DMS53 treated with DMSO at 0.1 percent for 48 hours (cell line): ENCODE measurements at regions not wholly inside any gene's neighbourhood (a gene's known extent, or its start where the extent isn't known, plus 50 kb on each side); places are given as distances from the start of the nearest gene placed in this dataset.

Source experiments
- DNase-seq: peaks from one replicate; lab custom pipeline; 2025; ENCODE audit not compliant: unreplicated experiment; lab: John Stamatoyannopoulos, UW

DNA sequence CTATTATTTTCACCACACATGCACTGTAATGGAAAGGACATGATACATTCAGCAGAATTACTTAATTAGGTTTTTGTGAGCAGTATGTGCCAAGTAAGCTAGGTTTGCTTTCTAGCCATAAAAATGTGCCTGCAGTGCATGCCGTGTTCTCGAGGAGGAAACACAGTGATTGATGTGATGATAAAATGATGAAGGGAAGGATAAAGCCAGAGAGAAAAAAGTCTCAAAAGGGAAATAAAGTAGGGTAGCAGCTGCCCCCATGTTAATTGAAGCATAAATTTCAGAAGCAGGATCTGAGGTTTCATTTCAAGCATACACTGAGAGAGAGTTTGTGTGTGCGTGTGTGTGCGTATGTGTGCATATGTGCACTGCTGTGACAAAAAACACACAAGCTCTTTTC is 714.2 kb upstream of the C9orf72 start:
- DNase-seq: no peak

DNA sequence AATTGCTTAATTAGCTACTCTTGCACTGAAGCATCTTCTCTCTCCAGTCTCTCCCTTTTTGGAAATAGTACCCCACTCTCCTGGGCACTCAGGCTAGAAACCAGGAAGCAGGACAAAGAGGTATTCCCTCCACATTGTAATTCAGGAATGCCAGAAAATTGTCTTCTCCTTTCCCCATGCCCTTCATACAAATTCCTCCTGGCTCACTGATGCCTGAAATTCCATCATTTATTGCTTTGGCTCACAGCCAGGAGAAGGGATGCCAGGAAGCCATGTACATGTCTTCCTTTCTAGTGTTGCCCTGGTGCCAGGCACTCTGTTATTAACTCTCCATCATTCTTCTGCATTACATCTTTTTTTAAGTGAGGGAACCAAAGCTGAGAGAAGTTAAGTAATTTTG is 716.5 kb upstream of the C9orf72 start:
- no peak for DNase-seq

DNA sequence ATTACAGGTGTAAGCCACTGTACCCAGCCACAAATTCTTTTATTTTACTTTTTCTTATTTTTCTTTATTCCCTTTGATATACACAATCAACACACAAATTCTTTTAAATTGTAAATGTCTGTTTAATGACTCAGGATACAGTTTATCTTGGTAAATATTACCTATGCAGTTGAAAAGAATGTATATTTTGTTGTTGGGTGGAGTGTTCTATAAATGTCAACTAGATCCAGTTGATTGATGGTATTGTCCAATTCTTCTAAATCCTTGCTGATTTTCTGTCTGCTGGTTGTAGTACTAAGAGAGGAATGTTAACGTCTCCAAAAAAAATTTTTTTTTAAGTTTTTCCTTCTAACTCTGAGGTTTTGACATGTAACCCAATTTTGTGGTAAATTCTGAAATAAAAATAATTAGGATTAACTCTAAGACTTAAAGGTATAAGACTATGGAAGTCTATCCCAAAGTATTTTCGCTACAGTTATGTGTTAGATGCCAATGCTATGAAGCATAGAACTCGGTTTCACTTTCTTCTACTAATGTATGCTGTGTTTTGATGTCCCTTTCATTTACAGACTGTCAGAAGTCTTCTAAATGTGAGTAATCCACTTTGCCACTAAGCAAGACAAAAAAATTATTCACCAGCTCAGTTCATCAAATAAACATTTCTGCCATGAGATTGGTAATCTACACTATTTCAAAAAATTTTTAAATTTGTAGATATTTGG is 720.2 kb upstream of the C9orf72 start:
- no peak for DNase-seq

DNA sequence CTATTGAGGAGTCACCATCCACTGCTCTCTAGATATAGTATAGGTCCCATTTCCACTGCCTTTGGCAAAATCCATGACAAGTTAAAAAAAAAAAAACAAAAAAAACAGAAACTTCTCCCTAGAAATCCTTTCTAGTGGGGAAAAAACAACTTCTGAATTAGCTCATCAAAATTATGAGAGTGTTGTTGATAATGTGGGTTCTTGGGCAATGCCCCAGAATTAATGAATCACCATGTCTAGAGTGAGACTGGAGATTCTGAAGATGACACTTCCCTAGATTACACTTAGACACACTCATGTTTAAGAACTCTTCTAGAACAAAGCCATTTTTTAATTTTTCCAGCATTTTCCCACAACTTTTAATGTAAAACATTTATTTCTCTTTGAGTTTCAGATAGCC is 728.0 kb upstream of the C9orf72 start:
- no peak for DNase-seq

DNA sequence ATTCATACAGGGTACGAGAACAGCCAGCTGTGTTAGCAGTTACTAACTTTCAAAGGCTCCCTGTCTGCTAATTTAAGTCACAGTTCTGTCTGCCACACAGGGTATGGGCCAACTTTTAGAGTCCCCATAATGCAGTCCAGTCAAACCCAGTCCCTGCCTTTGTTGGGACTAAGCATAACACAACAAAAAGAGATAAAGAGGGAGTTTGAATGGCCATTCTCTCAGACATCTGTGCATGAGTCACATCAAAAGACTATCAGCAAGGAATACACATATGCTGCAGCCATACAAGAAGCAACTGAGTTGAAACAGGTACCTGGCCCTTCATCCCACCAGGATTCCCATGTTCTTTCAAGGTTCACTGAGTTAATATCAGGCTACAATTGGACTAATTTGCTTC is 744.5 kb upstream of the C9orf72 start:
- DNase-seq: no peak

DNA sequence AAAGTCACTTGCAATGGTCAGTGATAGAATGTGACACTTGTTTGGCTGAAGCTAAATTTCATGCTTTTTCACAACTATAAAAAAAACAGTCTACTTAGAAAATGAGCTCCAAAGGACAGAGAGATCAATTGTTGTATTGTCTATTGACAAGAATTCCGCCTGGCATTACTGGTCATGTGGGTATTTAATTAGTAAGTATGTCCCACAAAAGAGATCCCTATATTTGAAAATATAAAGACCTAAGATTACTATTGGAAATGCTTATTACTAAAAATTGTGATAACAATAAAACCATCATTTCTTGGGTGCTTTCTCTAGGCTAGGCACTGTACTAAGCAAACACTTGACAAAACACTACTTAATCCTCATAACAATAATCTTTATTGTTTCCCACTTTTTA is 745.2 kb upstream of the C9orf72 start:
- DNase-seq: no peak

DNA sequence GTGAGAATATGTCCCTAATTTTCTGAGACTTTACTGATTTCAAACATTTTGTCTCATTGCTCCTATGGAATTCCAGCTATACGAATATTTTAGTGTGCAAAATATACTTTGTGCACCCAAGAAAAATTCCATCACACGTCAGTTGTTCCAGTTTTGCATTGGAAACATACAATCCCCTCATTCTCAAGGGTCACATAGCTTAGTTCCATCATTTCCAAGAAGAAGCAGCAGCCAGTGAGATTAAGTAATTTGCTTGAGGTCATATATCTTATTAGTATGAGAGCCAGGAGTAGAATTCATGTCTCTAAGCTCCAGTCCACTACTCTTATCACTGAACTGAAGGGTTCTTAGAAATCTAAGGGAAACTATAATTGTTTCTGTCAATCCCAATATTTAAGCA is 746.7 kb upstream of the C9orf72 start:
- DNase-seq: no peak

DNA sequence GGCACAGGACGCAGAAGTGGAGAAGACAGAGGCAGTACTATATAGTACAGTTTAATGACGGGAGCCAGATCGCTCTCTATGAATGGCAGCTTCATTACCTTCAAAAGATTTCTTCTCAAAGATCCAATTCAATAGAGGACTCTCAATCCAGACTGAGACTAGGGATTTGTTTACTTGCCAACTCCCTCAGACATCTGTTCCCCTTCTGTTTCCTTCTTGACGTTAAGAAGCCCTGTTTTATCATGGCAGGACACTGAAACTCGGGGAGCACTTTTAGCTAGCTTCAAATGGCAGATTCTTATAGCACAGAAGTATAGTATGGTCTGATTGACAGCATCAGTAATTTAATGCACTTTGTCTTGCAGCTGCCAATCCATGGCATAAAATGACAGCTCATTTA is 747.3 kb upstream of the C9orf72 start:
- DNase-seq: no peak

DNA sequence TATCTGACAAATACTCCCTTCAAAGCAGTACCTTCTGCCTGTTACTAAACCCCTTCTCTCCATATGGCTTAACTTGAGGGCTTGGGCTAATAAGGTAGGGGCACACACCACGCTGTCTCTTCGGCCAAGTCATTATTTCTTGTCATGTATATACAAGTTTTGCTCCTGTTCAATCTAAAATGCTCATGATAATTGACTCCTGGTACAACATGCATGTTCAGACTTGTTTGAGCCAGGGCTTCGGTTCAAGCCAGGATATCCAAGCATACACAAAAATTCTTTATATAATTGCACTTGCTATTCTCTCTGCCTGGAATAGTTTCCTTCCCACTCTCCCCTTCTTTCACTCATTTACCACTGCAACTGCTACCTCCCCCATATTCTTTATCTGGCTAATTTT is 756.0 kb upstream of the C9orf72 start:
- DNase-seq: no peak

DNA sequence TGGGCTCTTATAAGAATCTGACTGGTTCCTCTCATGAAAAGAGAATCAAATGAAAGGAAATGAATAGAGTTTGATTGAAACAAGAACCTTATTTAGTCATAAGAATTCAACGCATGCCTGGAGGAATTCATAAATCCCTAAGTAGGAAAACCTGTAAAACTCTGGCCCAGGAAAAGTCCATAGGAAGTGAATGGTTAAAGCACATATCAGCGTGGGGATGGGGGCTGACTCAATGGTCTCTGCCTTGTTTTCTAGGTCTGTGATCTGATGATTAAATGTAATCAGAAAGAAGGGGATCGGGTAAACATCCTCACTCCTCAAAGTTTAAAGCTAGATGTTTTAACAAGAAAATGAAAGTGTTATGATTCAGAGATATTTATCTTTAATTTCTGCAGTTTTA is 759.4 kb upstream of the C9orf72 start:
- no peak for DNase-seq

DNA sequence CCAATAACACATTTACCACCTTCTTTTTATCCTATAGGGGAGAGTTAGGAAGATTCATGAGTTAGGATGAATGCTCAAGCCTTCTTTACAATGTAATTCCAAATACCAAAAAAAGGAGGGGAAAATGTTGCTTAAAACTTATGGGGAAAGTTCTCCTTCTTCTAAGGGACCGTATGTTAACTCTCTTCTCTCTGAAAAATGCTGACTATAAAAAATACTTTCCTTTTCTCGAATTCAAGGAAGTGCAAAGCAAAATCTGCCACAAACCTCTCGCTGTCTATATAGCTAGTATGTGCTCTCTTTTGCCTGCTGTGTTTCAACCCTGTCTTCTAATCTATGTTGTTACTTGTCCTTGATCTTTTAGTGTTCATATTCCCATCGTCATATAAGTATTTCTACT is 768.6 kb upstream of the C9orf72 start:
- no peak for DNase-seq

DNA sequence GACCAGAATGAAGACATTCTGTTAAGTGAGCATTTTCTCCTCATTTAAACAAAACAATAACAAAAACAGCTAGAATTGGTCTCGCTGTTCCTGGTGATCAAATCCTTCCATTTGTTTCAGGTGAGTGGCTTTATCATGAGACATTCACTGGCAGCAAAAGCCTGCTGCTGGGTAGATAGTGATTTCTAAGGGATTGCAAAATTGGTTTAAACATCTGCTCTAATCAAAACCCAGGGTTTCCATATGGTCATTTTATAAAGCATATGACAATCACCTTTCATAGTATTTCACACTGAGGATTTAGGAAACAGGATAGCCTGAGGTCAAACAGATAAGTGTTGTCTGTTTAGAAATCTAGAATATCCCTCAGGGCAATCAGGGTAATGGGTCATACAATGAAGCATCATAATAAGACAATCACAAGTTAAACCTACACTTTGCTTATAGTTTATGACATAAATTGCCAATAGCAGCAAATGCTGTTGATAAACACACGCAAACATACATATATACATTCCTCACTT is 769.6 kb upstream of the C9orf72 start:
- no peak for DNase-seq

DNA sequence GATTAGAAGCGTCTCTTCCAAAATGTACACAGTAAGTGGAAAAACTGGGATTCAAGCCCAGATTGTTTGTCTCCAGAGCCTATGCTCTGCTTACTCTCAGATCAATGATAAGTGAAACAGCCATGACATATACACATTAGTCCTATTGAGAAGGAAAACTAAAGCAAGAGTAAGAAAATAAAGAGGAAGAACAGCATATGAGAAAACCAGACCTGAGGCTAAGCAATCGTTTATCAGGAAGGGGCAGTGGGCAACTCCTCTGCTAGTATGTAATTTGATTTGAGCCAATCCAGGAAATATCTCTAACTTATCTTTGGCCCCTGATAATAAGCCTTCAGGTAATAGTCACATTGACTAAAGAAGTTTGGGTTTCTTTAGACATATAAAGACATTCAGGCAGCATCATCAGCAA is 789.9 kb upstream of the C9orf72 start:
- DNase-seq: no peak

DNA sequence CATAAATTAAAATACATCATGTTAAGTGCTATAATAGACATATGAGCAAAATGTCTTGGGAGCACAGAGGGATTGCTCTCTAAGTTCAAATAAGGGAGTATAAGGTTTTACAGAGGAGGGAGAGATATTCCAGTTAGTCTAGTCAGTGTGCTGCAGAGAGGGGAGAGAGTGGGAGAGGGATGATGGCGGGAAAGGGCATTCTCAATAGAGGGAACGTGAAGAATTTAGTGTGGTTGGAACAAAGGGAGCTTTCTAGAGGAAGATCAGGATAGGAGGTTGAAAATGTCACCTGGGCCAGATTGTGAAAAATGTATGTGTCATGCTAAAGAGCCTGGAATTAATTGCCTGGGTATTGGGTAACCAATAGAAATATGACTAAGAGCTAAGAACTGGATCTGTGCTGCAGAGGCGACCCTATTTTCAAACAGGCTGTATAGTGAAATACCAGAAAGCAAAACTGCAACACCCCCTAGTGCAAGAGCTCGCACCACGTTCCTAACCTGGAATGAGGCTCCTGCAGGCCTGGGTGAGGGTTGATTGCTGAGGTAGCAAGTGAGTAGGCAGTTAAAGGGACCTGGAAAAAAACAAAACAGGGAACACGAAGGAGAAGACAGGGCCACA is 791.8 kb upstream of the C9orf72 start:
- no peak for DNase-seq

DNA sequence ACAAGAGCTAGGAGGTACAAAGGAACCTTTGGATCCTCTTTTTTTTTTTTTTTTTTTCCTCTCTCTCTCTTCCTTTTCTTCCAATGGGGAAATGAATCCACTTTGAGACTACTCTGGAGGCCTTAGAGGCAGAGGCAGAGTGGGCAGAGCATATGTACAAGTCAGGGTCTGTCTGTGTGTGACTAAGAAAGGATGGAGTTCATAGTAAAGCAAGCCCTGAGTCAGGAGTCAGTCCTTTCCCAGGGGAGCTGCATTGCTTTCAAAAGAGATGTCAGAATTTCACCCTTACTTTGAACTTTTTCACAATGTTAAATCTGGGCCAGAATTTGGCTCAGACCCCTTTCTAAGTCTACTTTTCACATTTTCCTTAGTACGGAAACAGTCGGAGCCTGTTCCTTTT is 792.4 kb upstream of the C9orf72 start:
- DNase-seq: no peak

DNA sequence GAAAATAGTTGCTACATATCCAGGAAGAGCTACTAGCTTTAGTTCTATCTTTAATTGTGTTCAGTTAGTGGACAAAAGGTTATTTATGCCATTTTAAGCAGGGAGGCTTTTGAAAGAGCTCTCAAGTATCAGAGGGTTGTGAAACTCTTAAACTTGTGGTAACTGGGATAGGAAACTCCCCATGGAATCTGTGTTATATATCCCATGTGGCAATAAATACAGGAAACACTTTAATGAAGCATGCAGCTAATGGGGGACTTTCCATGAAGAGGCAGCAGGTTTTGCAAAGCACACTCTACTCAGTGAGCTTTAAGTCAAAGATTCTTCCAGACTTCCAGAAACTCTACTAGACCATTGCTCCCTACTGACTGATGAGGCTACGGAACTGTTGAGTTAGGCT is 805.0 kb upstream of the C9orf72 start:
- DNase-seq: no peak

DNA sequence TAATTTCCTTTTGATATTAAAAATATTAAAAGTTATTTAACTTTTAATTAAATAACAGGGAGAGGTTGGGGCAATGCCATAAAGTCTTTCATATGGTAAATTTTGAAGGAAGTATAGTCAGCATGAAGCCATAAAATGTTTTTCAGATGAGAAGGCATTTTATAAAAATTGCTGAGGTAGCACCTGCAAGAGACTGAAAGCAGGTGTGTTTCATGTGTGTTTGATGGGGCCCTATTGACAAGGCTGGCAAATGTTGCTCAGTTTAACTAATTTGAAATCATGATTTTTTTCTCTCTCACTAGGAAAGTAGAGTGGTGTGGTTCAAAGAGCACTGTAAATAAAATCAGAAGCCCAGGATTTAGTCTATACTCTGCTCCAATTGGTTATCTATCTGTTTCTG is 805.8 kb upstream of the C9orf72 start:
- DNase-seq: no peak

DNA sequence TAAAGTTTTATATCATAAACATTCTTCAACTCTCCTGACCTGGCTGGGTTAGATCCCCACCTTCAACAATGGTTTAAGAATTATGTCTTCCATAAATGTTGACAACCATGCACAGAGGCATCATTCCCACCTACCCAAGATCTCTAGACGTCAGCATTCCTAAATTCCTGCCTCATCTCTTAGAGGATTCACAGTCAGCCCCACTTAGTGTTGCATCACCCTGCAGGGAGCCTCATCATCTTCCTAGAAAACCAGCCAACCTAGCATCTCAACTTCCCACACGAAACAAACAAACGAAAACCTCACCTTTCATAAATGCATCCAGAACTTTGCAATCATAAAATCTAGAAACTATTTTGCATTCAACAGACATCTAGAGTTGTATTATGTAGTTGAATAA is 816.1 kb upstream of the C9orf72 start:
- DNase-seq: no peak

DNA sequence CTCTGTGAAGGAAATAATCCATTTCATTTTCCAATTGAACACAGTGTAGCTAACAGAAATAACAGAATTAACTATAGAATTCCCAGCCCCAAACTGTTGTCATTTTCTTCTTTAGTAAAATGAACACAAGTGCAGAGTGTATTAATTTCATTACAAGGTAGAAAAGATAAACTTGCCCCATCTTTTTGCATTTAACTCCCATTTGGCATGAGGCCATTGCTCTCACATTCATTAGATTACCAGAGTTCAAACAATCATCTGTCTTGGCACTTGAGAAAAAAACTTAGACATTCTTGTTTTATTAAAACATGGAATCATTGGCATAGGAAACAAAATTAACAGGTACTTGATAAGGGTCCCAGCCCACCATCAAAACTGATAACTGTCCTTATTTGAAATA is 821.5 kb upstream of the C9orf72 start:
- DNase-seq: no peak

DNA sequence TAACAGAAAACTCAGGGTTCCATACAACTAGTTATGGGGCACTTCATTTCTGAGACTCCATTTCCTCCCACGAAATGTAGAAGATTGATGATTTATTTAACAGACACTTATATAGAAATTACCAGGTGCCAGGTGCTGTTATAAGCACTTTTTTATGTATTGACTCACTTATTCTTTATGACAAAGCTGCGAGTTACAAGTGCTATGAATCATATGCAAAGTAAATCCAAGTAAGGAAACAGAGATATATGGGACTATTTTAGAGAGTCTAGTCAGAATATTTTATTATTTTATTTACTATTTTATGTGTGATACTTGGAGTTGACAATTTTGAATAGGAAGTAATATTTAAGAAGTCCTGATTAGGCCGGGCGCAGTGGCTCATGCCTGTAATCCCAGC is 822.8 kb upstream of the C9orf72 start:
- no peak for DNase-seq

DNA sequence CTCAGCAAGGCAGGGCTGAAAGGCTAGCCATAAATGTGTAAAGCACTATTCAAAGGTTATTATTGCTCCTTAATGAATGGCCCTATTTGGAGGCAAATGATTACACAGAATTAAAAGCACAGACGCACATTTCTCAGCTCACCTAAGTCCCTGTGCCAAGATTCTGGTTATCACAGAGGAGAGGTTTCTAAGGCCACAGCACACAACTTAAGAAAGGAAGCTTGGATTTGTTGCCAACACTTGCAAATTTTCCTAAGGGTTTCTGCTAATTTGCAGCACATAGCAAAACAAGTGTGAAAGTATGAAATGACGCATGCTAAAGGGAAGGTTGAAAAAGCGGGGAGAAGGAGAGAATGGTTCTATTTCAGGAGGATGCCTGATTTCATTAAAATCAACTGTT is 834.1 kb upstream of the C9orf72 start:
- no peak for DNase-seq

DNA sequence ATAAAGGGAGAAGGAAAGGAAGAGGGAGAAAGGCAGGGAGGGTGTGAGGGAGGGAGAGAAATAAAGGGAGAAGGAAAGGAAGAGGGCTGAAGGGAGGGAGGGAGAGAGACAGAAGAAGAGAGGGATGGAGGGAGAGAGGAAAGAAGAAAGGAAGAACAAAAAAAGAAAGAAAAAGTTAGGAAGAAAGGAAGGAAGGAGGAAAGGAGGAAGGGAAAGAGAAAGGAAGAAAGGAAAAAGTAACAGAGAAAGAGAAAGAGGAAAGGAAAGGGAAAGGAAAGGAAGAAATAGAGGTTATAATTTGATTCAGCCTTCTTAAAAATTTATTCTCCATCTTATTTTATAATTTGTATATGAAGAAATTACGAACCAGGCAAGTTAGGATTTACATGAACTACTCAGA is 836.6 kb upstream of the C9orf72 start:
- no peak for DNase-seq

DNA sequence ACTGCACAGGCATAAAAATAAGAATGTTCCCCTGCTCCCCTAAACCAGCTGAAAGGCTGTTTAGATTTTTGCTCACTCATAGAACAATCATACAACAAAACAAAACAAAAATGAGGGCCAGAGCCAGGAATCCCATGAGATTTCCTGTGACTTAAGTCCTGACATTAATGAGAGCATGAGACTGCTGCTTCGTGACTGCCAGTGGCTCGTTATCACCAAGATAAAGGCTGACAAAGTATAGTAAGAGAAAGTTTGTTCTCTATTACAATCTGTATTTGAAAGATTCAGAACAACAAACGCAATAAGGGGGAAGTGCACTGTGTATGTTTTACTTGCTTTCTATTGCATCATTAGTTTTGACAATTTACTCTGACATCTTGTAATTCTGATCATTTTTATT is 837.1 kb upstream of the C9orf72 start:
- no peak for DNase-seq
